Neutrophil (primary cell): ENCODE measurements at regions not wholly inside any gene's neighbourhood (a gene's known extent, or its start where the extent isn't known, plus 50 kb on each side); places are given as distances from the start of the nearest gene placed in this dataset.

Experiments
- H3K27ac ChIP-seq: fragments of 200-600 bp; sonication (generic); 2 replicates; pipeline ENCODE4 v1.5.1; 2016; ENCODE audit warnings: mild to moderate bottlenecking, moderate library complexity
- H3K27me3 ChIP-seq: fragments of 200-600 bp; sonication (generic); 2 replicates; pipeline ENCODE4 v1.6.0; 2016; ENCODE audit warnings: mild to moderate bottlenecking
- H3K36me3 ChIP-seq: fragments of 200-600 bp; sonication (generic); 2 replicates; pipeline ENCODE4 v1.5.1; 2017
- H3K4me1 ChIP-seq, 2 experiments: fragments of 200-600 bp in 1 of 2; sonication (generic) in 1 of 2; 1 replicate in 1 of 2; 2 replicates in 1 of 2; pipeline versions ENCODE4 v1.5.1 to v1.6.1; 2013 to 2016; ENCODE audit warnings: low read depth in 1 of 2, low read length in 1 of 2, mild to moderate bottlenecking in 1 of 2, moderate library complexity in 1 of 2; ENCODE audit not compliant: control insufficient read depth in 1 of 2, insufficient read depth in 1 of 2
- H3K4me3 ChIP-seq, 2 experiments: fragments of 200-600 bp in 1 of 2; sonication (generic) in 1 of 2; 1 replicate in 1 of 2; 2 replicates in 1 of 2; pipeline ENCODE4 v1.5.1; 2013 to 2016; ENCODE audit warnings: low read depth in 1 of 2, low read length in 1 of 2, mild to moderate bottlenecking in 1 of 2, moderate library complexity in 1 of 2
- H3K9me3 ChIP-seq: fragments of 200-600 bp; sonication (generic); 2 replicates; pipeline ENCODE4 v1.5.1; 2016
- CTCF ChIP-seq: fragments of 200-600 bp; sonication (generic); IDR thresholded peaks from 2 replicates; pipeline ENCODE4 v1.5.1; 2016; ENCODE audit warnings: antibody characterized with exemption

DNA sequence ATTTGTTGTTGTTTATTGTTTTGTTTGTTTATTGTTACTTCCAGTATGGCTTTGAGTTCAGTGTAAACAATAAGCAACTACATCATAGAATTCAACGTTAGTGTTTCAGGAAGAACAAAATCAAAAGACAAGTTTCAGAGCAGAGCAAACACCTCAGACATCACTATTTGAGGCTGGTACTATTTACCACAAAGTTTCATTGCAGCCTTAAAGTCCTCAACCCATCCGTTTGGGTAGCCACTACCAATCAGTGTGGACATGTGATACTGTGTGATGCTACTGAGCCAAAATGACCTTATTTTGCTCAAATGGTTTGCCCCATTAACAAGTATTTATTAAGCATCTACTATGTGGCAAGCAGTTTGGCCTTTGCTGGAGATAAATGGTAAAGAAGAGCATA, 458.5 kb upstream of the PTGER4 start:
- Histone ChIP-seq H3K4me3 (no peak overlapping the region), H3K27me3 (peaks cover 5% of the 10 kb centered on the region), H3K27ac (no peak overlapping the region), H3K9me3 (no peaks in the 10 kb centered on the region), H3K36me3 (no peaks in the 10 kb centered on the region), H3K4me1 (no peaks in the 10 kb centered on the region)
- no peak for TF ChIP-seq CTCF

GRCh38 chr5:40220260-40220659, 459.5 kb upstream of the PTGER4 start:
- Histone ChIP-seq H3K9me3 (no peaks in the 10 kb centered on the region), H3K4me3 (no peak overlapping the region), H3K27ac (no peak overlapping the region), H3K27me3 (peaks cover 5% of the 10 kb centered on the region), H3K36me3 (no peaks in the 10 kb centered on the region), H3K4me1 (no peaks in the 10 kb centered on the region)
- TF ChIP-seq CTCF: no peak

GRCh38 chr5:40217553-40217952, 462.2 kb upstream of the PTGER4 start:
- TF ChIP-seq CTCF: no peak
- Histone ChIP-seq H3K4me3 (no peak overlapping the region), H3K36me3 (no peaks in the 10 kb centered on the region), H3K4me1 (no peaks in the 10 kb centered on the region), H3K27me3 (no peaks in the 10 kb centered on the region), H3K27ac (no peak overlapping the region), H3K9me3 (no peaks in the 10 kb centered on the region)

DNA sequence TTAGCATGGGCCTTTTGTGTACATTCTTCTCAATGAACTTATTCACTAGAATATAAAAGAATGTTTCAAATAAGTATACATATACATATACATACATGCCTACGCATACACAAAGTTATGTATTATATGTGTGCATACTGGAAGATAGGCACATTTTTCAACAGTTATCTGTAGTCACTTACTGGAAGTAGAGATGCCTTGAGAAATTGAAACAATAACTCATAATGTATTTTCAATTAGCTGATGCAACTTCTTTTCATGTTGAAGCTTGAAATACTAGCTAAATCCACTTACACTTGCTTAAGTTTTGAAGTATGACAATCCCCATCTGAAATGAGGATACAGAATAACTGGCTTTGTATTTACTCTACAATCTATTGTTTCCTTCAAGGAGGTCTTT, 469.0 kb upstream of the PTGER4 start:
- Histone ChIP-seq H3K27ac (no peak overlapping the region), H3K27me3 (no peaks in the 10 kb centered on the region), H3K4me1 (no peaks in the 10 kb centered on the region), H3K36me3 (no peaks in the 10 kb centered on the region), H3K4me3 (no peak overlapping the region), H3K9me3 (no peaks in the 10 kb centered on the region)
- no peak for TF ChIP-seq CTCF

DNA sequence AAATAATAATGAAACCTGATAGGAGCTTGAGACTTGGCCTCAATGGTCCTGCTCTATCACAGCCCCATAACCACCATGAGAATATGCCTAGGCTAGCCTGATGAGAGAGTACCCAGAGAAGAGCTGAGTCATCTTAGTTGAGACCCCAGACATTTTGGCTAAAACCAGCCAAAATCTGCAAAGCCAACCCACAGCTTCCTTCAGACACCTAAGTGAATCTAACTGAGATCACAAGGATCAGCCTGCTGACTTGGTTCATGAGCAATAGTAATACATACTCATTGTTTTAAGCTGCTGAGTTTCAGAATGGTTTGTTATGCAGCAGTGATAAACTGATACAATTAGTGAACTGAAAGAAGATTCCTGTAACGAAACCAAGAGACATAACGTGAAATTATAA, 473.7 kb upstream of the PTGER4 start:
- H3K36me3 ChIP-seq: no peaks in the 10 kb centered on the region
- no peak overlapping the region for H3K4me3 ChIP-seq
- no peaks in the 10 kb centered on the region for H3K4me1 ChIP-seq
- no peak for TF ChIP-seq CTCF
- H3K9me3 ChIP-seq: no peaks in the 10 kb centered on the region
- H3K27me3 ChIP-seq: no peaks in the 10 kb centered on the region
- no peak overlapping the region for H3K27ac ChIP-seq

DNA sequence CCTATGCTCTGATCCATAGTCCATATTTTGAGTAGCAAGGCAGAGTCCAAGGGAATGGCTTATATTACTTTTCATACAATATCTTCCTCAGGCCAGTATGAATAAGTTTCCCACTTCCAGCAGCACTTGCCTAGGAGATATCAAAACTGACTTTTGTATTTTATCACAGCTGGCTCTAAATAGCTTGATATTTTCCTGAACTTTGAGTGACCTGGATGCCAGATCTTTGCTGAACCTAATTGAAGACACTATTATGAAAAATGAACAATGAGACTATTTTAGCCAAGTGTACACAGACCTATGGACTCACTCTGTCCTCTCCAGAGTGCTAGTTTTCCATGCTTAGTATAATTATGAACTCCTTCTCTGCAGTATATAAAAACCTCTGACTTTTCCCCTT, 475.6 kb upstream of the PTGER4 start:
- Histone ChIP-seq H3K4me3 (no peak overlapping the region), H3K9me3 (no peaks in the 10 kb centered on the region), H3K36me3 (no peaks in the 10 kb centered on the region), H3K27me3 (no peaks in the 10 kb centered on the region), H3K27ac (no peak overlapping the region), H3K4me1 (no peaks in the 10 kb centered on the region)
- TF ChIP-seq CTCF: no peak
